ENCODE measurements at regions not wholly inside any gene's neighbourhood (a gene's known extent, or its start where the extent isn't known, plus 50 kb on each side); places are given as distances from the start of the nearest gene placed in this dataset.

GRCh38 chr7:25279705-25280104, 51.4 kb upstream of the NPVF start:
- no peak for DNase-seq

- DNase-seq: no peak
Observed at GRCh38 chr7:25280181-25280580, 51.9 kb upstream of the NPVF start.

GRCh38 chr7:25282194-25282593, 53.9 kb upstream of the NPVF start:
- DNase-seq: no peak

- no peak for DNase-seq
Observed at GRCh38 chr7:25286756-25287155, 58.5 kb upstream of the NPVF start.

- no peak for DNase-seq
Observed at GRCh38 chr7:25287291-25287690, 59.0 kb upstream of the NPVF start.

GRCh38 chr7:25288556-25289307, 60.4 kb upstream of the NPVF start:
- DNase-seq: no peak

- no peak for DNase-seq
Observed at GRCh38 chr7:25289518-25289917, 61.2 kb upstream of the NPVF start.

GRCh38 chr7:25294624-25295023, 66.3 kb upstream of the NPVF start:
- DNase-seq: no peak

- DNase-seq: no peak
Observed at GRCh38 chr7:25295387-25295786, 67.1 kb upstream of the NPVF start.

- no peak for DNase-seq
Observed at GRCh38 chr7:25296086-25296485, 67.8 kb upstream of the NPVF start.

GRCh38 chr7:25297278-25297677, 69.0 kb upstream of the NPVF start:
- no peak for DNase-seq

GRCh38 chr7:25303281-25304181, 75.2 kb upstream of the NPVF start:
- DNase-seq: no peak

- no peak for DNase-seq
Observed at GRCh38 chr7:25304691-25305090, 76.4 kb upstream of the NPVF start.

GRCh38 chr7:25305831-25306230, 77.5 kb upstream of the NPVF start:
- no peak for DNase-seq

- no peak for DNase-seq
Observed at GRCh38 chr7:25307624-25308023, 79.3 kb upstream of the NPVF start.

GRCh38 chr7:25308246-25308645, 80.0 kb upstream of the NPVF start:
- no peak for DNase-seq

GRCh38 chr7:25308906-25309705, 80.8 kb upstream of the NPVF start:
- no peak for DNase-seq

GRCh38 chr7:25310896-25311295, 82.6 kb upstream of the NPVF start:
- DNase-seq: no peak

GRCh38 chr7:25311346-25311745, 83.1 kb upstream of the NPVF start:
- DNase-seq: no peak

GRCh38 chr7:25312968-25313367, 84.7 kb upstream of the NPVF start:
- no peak for DNase-seq

- DNase-seq: no peak
Observed at GRCh38 chr7:25313526-25313925, 85.2 kb upstream of the NPVF start.

- no peak for DNase-seq
Observed at GRCh38 chr7:25314094-25314730, 85.9 kb upstream of the NPVF start.

- DNase-seq: no peak
Observed at GRCh38 chr7:25314731-25315267, 86.5 kb upstream of the NPVF start.

All from NCI-H526 treated with DMSO at 0.1 percent for 48 hours (cell line).